ENCODE measurements at regions not wholly inside any gene's neighbourhood (a gene's known extent, or its start where the extent isn't known, plus 50 kb on each side); places are given as distances from the start of the nearest gene placed in this dataset.

GRCh38 chr2:136647039-136647438 lies 118.3 kb upstream of the THSD7B start:
- Histone ChIP-seq H3K4me3 (no peak overlapping the region), H3K4me2 (no peak overlapping the region), H3K27ac (no peak overlapping the region), H3K4me1 (no peaks in the 10 kb centered on the region), H3K9me3 (no peaks in the 10 kb centered on the region)
- no peak for TF ChIP-seq NFE2L2 (conservative IDR thresholded peaks at IDR 0.05; ENCODE audit: low read length)
- TF ChIP-seq MAFK (IDR thresholded peaks at IDR 0.05; ENCODE audit: partially characterized antibody), result peak; percentile 39
- no peak for TF ChIP-seq ELK1 (IDR thresholded peaks at IDR 0.05; ENCODE audit: low read depth, low read length)
- WGBS (ENCODE audit: missing lambda C conversion rate), result 74% methylated on average over 1 of the region's 1 CpG
- DNase-seq (ENCODE audit: low read depth in 1 of 2, low spot score in 1 of 2) (no peak), ATAC-seq (no peak), FAIRE-seq (no peak)
- CTCF ChIA-PET, result no interaction called here
- POLR2A ChIA-PET, result no interaction called here

GRCh38 chr2:136645236-136645828 lies 120.0 kb upstream of the THSD7B start:
- under 1% methylated on average over 3 of the region's 3 CpGs for WGBS (ENCODE audit: missing lambda C conversion rate)
- CTCF ChIA-PET, result interaction anchor here (0.6 kb wide), 1 partner anchor 95 kb away, joined by 3 read pairs; no protein-coding TSS in a partner anchor
- POLR2A ChIA-PET, result no interaction called here
- ATAC-seq, result no peak
- no peaks in the 10 kb centered on the region for H3K4me1 ChIP-seq
- no peak for FAIRE-seq
- H3K4me2 ChIP-seq, result no peak overlapping the region
- H3K9me3 ChIP-seq, result no peaks in the 10 kb centered on the region
- H3K4me3 ChIP-seq, result no peak overlapping the region
- H3K27ac ChIP-seq, result no peak overlapping the region
- TF ChIP-seq SMC3 (IDR thresholded peaks at IDR 0.05) (no peak), REST (IDR thresholded peaks at IDR 0.05) (no peak), CHD2 (IDR thresholded peaks at IDR 0.05; ENCODE audit: low read length, partially characterized antibody) (no peak), CEBPB (IDR thresholded peaks at IDR 0.05) (no peak), HDAC2 (IDR thresholded peaks at IDR 0.05) (no peak), NPAS2 (CRISPR knock-in tag; IDR thresholded peaks at IDR 0.05; ENCODE audit: borderline replicate concordance) (no peak), EP300 (IDR thresholded peaks at IDR 0.05) (no peak), NFE2L2 (conservative IDR thresholded peaks at IDR 0.05; ENCODE audit: low read length) (no peak), E2F6 (IDR thresholded peaks at IDR 0.05; ENCODE audit: borderline replicate concordance, low read depth) (no peak), BCL3 (IDR thresholded peaks at IDR 0.05) (no peak), TFCP2L1 (CRISPR knock-in tag; IDR thresholded peaks at IDR 0.05) (no peak), MAZ (IDR thresholded peaks at IDR 0.05; ENCODE audit: borderline replicate concordance, low read depth, low read length) (no peak), NR3C1 (IDR thresholded peaks at IDR 0.05) (no peak), TP53 (CRISPR knock-in tag; IDR thresholded peaks at IDR 0.05) (no peak), POLR2A (IDR thresholded peaks at IDR 0.05; ENCODE audit: low read length) (no peak), PHF8 (IDR thresholded peaks at IDR 0.05; ENCODE audit: borderline replicate concordance, low read depth) (no peak)
- no peak for DNase-seq (ENCODE audit: low read depth in 1 of 2, low spot score in 1 of 2)

GRCh38 chr2:136639651-136640050 lies 125.7 kb upstream of the THSD7B start:
- Histone ChIP-seq H3K4me3 (no peak overlapping the region), H3K9me3 (no peaks in the 10 kb centered on the region), H3K27ac (no peak overlapping the region), H3K4me1 (no peaks in the 10 kb centered on the region), H3K4me2 (no peak overlapping the region)
- TF ChIP-seq SREBF2 (IDR thresholded peaks at IDR 0.05), result no peak
- TF ChIP-seq MAFK (IDR thresholded peaks at IDR 0.05; ENCODE audit: partially characterized antibody), result no peak
- TF ChIP-seq ZNF302 (CRISPR knock-in tag; IDR thresholded peaks at IDR 0.05), result no peak
- no peak for TF ChIP-seq HOXA7 (CRISPR knock-in tag; IDR thresholded peaks at IDR 0.05)
- TF ChIP-seq E2F6 (IDR thresholded peaks at IDR 0.05; ENCODE audit: borderline replicate concordance, low read depth), result no peak
- CTCF ChIA-PET, result no interaction called here
- no peak for FAIRE-seq
- no peak for DNase-seq (ENCODE audit: low read depth in 1 of 2, low spot score in 1 of 2)
- WGBS (ENCODE audit: missing lambda C conversion rate), result 40% methylated on average over 15 of the region's 15 CpGs
- POLR2A ChIA-PET, result no interaction called here
- ATAC-seq, result no peak

Measured in A549 (cell line).